T-cell (primary cell): ENCODE measurements at regions not wholly inside any gene's neighbourhood (a gene's known extent, or its start where the extent isn't known, plus 50 kb on each side); places are given as distances from the start of the nearest gene placed in this dataset.
"Not testable (repeated sequence)": the region's sequence is repeated elsewhere in the genome, so short reads cannot be mapped to it uniquely, and the experiment has no call there.

Experiments
- ATAC-seq, 4 experiments: fragments of 200-7000 bp in 3 of 4; fragments of 150-1000 bp in 1 of 4; cut with Tn5 transposase; replicated peaks in 1 of 4; 1 replicate in 3 of 4; 2 replicates in 1 of 4; pipeline ENCODE4 v1.10.0; 2021; ENCODE audit warnings: moderate library complexity in 3 of 4, mild to moderate bottlenecking in 2 of 4, moderate number of reproducible peaks in 1 of 4
- CTCF ChIA-PET, 2 donors: fragments of 300-600 bp; sonication (Branson Sonifier 250); formaldehyde crosslinking; loops; one replicate each; lab custom pipeline; 2022; ENCODE audit warnings: antibody characterized with exemption in 2 of 2; lab: Charles Lee
- POLR2A ChIA-PET, 2 donors: fragments of 300-600 bp; sonication (Branson Sonifier 250); formaldehyde crosslinking; loops; one replicate each; lab custom pipeline; 2022; ENCODE audit warnings: antibody characterized with exemption in 2 of 2; lab: Charles Lee
- DNase-seq, 35 experiments: peaks; one replicate each; pipeline versions ENCODE4 v3.0.0 to v3.0.0-alpha.2; 2013 to 2023
- H3K27ac ChIP-seq: one replicate; pipeline ENCODE4 v1.5.1; 2013; ENCODE audit warnings: low read length
- H3K27me3 ChIP-seq, 2 experiments: replicated peaks in 1 of 2; 1 replicate in 1 of 2; 2 replicates in 1 of 2; pipeline versions ENCODE4 v1.6.1 to v1.7.0; 2013; ENCODE audit warnings: low read length in 1 of 2, mixed read lengths in 1 of 2; ENCODE audit not compliant: control insufficient read depth in 2 of 2, insufficient read depth in 2 of 2; ENCODE audit errors: extremely low read depth in 1 of 2
- H3K36me3 ChIP-seq, 2 donors: 1 replicate in 1 of 2; 2 replicates in 1 of 2; pipeline versions ENCODE4 v1.6.1 to v1.7.0; 2013; ENCODE audit warnings: low read length in 1 of 2; ENCODE audit not compliant: control insufficient read depth in 2 of 2, insufficient read depth in 1 of 2; ENCODE audit errors: extremely low read depth in 1 of 2
- H3K4me1 ChIP-seq, 2 experiments: 1 replicate in 1 of 2; 2 replicates in 1 of 2; pipeline versions ENCODE4 v1.6.1 to v1.7.0; 2013; ENCODE audit warnings: low read length in 2 of 2, mixed read lengths in 1 of 2; ENCODE audit not compliant: insufficient read depth in 2 of 2, control insufficient read depth in 1 of 2; ENCODE audit errors: extremely low read depth in 1 of 2
- H3K4me3 ChIP-seq, 2 donors: 1 replicate in 1 of 2; 2 replicates in 1 of 2; pipeline versions ENCODE4 v1.5.1 to v1.7.0; 2013; ENCODE audit warnings: mild to moderate bottlenecking in 2 of 2, low read length in 1 of 2, moderate library complexity in 1 of 2; ENCODE audit not compliant: control insufficient read depth in 1 of 2; ENCODE audit errors: extremely low read depth in 1 of 2
- H3K9me3 ChIP-seq: 2 replicates; pipeline ENCODE4 v1.7.0; 2013
- H3K27ac Mint-ChIP-seq, 2 donors: one replicate each; pipeline ENCODE4 v1.8.0; 2020 to 2021; ENCODE audit warnings: mild to moderate bottlenecking in 2 of 2, mixed read lengths in 2 of 2
- H3K27me3 Mint-ChIP-seq, 2 donors: one replicate each; pipeline ENCODE4 v1.8.0; 2021 to 2022; ENCODE audit warnings: mixed read lengths in 2 of 2
- H3K36me3 Mint-ChIP-seq: one replicate; pipeline ENCODE4 v1.8.0; 2021; ENCODE audit warnings: mixed read lengths
- H3K4me1 Mint-ChIP-seq, 3 donors: one replicate each; pipeline ENCODE4 v1.8.0; 2020 to 2022; ENCODE audit warnings: mixed read lengths in 3 of 3, mild to moderate bottlenecking in 1 of 3
- H3K4me3 Mint-ChIP-seq, 3 donors: one replicate each; pipeline ENCODE4 v1.8.0; 2020 to 2022; ENCODE audit warnings: mild to moderate bottlenecking in 3 of 3, mixed read lengths in 3 of 3, moderate library complexity in 3 of 3
- H3K9me3 Mint-ChIP-seq, 3 donors: one replicate each; pipeline ENCODE4 v1.8.0; 2020 to 2022; ENCODE audit warnings: mixed read lengths in 3 of 3
- WGBS: methylation state at CpG from one replicate; pipeline ENCODE4 v1.1.5; 2013; ENCODE audit warnings: missing lambda C conversion rate; ENCODE audit not compliant: insufficient coverage; 5-methylcytosine and 5-hydroxymethylcytosine counted together

GRCh38 chr1:80154176-80154575 lies 1147.6 kb upstream of the ADGRL4 start:
- no peak overlapping the region for H3K4me3 ChIP-seq
- WGBS: 82% methylated on average over 3 of the region's 5 CpGs
- Mint-ChIP-seq H3K4me1 (no peaks in the 10 kb centered on the region), H3K36me3 (no peaks in the 10 kb centered on the region), H3K4me3 (no peak overlapping the region), H3K27ac (no peak overlapping the region), H3K27me3 (no peaks in the 10 kb centered on the region), H3K9me3 (peaks cover 18 to 30% (median 25%) of the 10 kb centered on the region in 3 donors)
- POLR2A ChIA-PET: no interaction called here
- CTCF ChIA-PET: no interaction called here
- ATAC-seq (no peak), DNase-seq (no peak)
- no peaks in the 10 kb centered on the region for H3K9me3 ChIP-seq
- H3K27me3 ChIP-seq: no peaks in the 10 kb centered on the region
- no peaks in the 10 kb centered on the region for H3K36me3 ChIP-seq
- no peaks in the 10 kb centered on the region for H3K4me1 ChIP-seq
- no peak overlapping the region for H3K27ac ChIP-seq

GRCh38 chr1:80153762-80154161 lies 1147.2 kb upstream of the ADGRL4 start:
- no peak for ATAC-seq
- H3K4me1 Mint-ChIP-seq: no peaks in the 10 kb centered on the region
- Histone ChIP-seq H3K36me3 (no peaks in the 10 kb centered on the region), H3K27me3 (no peaks in the 10 kb centered on the region), H3K4me1 (no peaks in the 10 kb centered on the region), H3K9me3 (no peaks in the 10 kb centered on the region), H3K4me3 (no peak overlapping the region), H3K27ac (no peak overlapping the region)
- H3K27ac Mint-ChIP-seq: no peak overlapping the region
- DNase-seq: no peak
- WGBS: 82% methylated on average over 4 of the region's 4 CpGs
- ChIA-PET POLR2A (no interaction called here), CTCF (no interaction called here)
- no peak overlapping the region for H3K4me3 Mint-ChIP-seq
- no peaks in the 10 kb centered on the region for H3K36me3 Mint-ChIP-seq
- H3K27me3 Mint-ChIP-seq: no peaks in the 10 kb centered on the region
- H3K9me3 Mint-ChIP-seq: peaks cover 21 to 32% (median 28%) of the 10 kb centered on the region in 3 donors

DNA sequence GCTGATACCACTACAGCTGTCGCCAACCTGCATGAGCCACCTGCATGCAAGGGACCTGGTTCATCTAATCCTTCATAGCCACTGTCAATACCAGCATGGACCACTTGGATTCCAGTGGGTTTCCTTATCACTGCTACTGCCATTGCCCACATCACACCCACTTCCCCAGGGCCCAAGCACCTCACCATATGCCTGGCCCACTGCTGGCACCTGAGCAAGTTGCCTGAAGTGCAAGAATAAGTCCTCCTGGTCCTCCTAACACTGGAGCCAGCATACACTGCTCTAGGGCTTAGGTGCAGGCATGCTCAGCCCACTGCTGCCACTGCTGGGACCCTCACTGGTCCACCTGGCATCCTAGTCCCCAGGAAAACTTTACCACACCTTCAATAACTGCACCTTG lies 1136.8 kb upstream of the ADGRL4 start:
- Mint-ChIP-seq H3K36me3 (no peaks in the 10 kb centered on the region), H3K4me3 (no peak overlapping the region), H3K27me3 (no peaks in the 10 kb centered on the region), H3K4me1 (no peaks in the 10 kb centered on the region), H3K27ac (no peak overlapping the region), H3K9me3 (peaks cover 16 to 40% (median 17%) of the 10 kb centered on the region in 3 donors)
- no peaks in the 10 kb centered on the region for H3K27me3 ChIP-seq
- H3K4me1 ChIP-seq: no peaks in the 10 kb centered on the region
- no peaks in the 10 kb centered on the region for H3K36me3 ChIP-seq
- ATAC-seq: no peak
- H3K27ac ChIP-seq: no peak overlapping the region
- ChIA-PET CTCF (no interaction called here), POLR2A (no interaction called here)
- no peak overlapping the region for H3K4me3 ChIP-seq
- WGBS: 43% methylated on average over 1 of the region's 1 CpG
- H3K9me3 ChIP-seq: no peaks in the 10 kb centered on the region
- DNase-seq: no peak

GRCh38 chr1:80137946-80138602 lies 1131.5 kb upstream of the ADGRL4 start:
- ATAC-seq, H3K27me3 Mint-ChIP-seq, POLR2A ChIA-PET, H3K27ac Mint-ChIP-seq, CTCF ChIA-PET, H3K36me3 Mint-ChIP-seq, H3K9me3 ChIP-seq, H3K4me1 ChIP-seq, H3K27me3 ChIP-seq, DNase-seq, H3K4me3 ChIP-seq, H3K36me3 ChIP-seq, H3K27ac ChIP-seq, H3K4me1 Mint-ChIP-seq, H3K4me3 Mint-ChIP-seq: not testable (repeated sequence)
- 91% methylated on average over 16 of the region's 27 CpGs for WGBS
- peaks cover 5 to 14% (median 6%) of the 10 kb centered on the region in 3 donors for H3K9me3 Mint-ChIP-seq

- H3K27me3 Mint-ChIP-seq: no peaks in the 10 kb centered on the region
- H3K4me1 Mint-ChIP-seq: no peaks in the 10 kb centered on the region
- POLR2A ChIA-PET: no interaction called here
- CTCF ChIA-PET: no interaction called here
- no peaks in the 10 kb centered on the region for H3K36me3 Mint-ChIP-seq
- no peak overlapping the region for H3K27ac Mint-ChIP-seq
- WGBS: 67% methylated on average over 1 of the region's 3 CpGs
- no peak overlapping the region for H3K4me3 ChIP-seq
- no peaks in the 10 kb centered on the region for H3K4me1 ChIP-seq
- no peaks in the 10 kb centered on the region for H3K36me3 ChIP-seq
- H3K9me3 Mint-ChIP-seq: peaks cover 7 to 40% (median 29%) of the 10 kb centered on the region in 3 donors
- H3K27ac ChIP-seq: no peak overlapping the region
- no peaks in the 10 kb centered on the region for H3K27me3 ChIP-seq
- H3K4me3 Mint-ChIP-seq: no peak overlapping the region
- no peak for DNase-seq
- no peak for ATAC-seq
- H3K9me3 ChIP-seq: no peaks in the 10 kb centered on the region
Observed at GRCh38 chr1:80113168-80114038, 1106.9 kb upstream of the ADGRL4 start.

DNA sequence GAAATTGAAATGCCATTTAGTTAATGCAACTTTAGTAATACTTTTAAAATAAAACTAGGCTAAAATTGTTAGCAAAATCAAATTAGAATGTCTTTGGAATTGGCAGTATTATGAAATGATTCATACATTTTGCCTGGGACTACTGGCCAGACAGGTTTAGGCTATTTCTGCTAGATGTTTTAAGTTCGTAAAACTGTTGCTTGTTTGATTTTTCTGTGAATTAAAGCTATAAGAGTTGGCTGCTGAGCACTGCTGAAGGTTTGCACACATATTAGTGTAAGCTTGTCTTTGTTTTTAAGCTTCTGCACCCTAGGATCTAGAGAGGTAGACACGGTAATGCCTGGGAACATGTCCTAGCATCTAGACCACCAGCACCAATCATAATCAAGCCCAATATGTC lies 1094.6 kb upstream of the ADGRL4 start:
- Histone ChIP-seq H3K9me3 (peaks cover 4% of the 10 kb centered on the region), H3K4me1 (no peaks in the 10 kb centered on the region), H3K27ac (no peak overlapping the region), H3K27me3 (no peaks in the 10 kb centered on the region), H3K4me3 (no peak overlapping the region), H3K36me3 (no peaks in the 10 kb centered on the region)
- no peaks in the 10 kb centered on the region for H3K36me3 Mint-ChIP-seq
- ATAC-seq: no peak
- CTCF ChIA-PET: no interaction called here
- H3K4me3 Mint-ChIP-seq: no peak overlapping the region
- POLR2A ChIA-PET: no interaction called here
- H3K27me3 Mint-ChIP-seq: no peaks in the 10 kb centered on the region
- H3K4me1 Mint-ChIP-seq: no peaks in the 10 kb centered on the region
- H3K27ac Mint-ChIP-seq: no peak overlapping the region
- peaks cover 0 to 43% (median 26%) of the 10 kb centered on the region in 3 donors for H3K9me3 Mint-ChIP-seq
- no peak for DNase-seq
- WGBS: 57% methylated on average over 1 of the region's 2 CpGs
